ENCODE measurements at regions not wholly inside any gene's neighbourhood (a gene's known extent, or its start where the extent isn't known, plus 50 kb on each side); places are given as distances from the start of the nearest gene placed in this dataset.

DNA sequence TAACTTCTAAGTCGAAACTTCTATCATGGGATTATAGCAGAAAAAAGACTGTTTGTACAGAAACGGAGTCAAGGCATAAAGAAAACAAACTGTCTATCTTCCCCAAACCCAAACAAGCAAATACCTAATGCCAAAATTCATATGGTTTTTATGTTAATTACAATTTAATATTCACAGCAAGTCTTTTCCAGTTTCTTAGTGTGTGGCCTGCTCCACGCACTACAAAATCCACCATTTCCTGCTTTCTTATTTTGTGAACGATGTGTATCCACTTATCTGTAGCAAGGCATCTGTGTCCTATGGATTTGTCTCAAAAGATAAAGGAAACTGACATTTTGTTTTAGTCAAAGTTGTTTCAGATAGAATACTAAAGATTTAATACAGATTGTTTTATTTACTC is 588.0 kb upstream of the CCDC54 start:
- no peak overlapping the region for H3K4me3 ChIP-seq
- no peak overlapping the region for H3K27ac ChIP-seq
- ATAC-seq (ENCODE audit: low FRiP score in 2 of 2) (no peak), DNase-seq (no peak)
- 70 to 73% methylated on average over 4 of the region's 4 CpGs for WGBS, 2 donors
- no peaks in the 10 kb centered on the region for H3K27me3 ChIP-seq
- TF ChIP-seq POLR2A (IDR thresholded peaks at IDR 0.05) (no peak), EP300 (IDR thresholded peaks at IDR 0.05) (no peak), POLR2AphosphoS5 (IDR thresholded peaks at IDR 0.05) (no peak)
- TF ChIP-seq, protein P1, sequence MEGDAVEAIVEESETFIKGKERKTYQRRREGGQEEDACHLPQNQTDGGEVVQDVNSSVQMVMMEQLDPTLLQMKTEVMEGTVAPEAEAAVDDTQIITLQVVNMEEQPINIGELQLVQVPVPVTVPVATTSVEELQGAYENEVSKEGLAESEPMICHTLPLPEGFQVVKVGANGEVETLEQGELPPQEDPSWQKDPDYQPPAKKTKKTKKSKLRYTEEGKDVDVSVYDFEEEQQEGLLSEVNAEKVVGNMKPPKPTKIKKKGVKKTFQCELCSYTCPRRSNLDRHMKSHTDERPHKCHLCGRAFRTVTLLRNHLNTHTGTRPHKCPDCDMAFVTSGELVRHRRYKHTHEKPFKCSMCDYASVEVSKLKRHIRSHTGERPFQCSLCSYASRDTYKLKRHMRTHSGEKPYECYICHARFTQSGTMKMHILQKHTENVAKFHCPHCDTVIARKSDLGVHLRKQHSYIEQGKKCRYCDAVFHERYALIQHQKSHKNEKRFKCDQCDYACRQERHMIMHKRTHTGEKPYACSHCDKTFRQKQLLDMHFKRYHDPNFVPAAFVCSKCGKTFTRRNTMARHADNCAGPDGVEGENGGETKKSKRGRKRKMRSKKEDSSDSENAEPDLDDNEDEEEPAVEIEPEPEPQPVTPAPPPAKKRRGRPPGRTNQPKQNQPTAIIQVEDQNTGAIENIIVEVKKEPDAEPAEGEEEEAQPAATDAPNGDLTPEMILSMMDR (IDR thresholded peaks at IDR 0.05): no peak
- H3K4me1 ChIP-seq: no peaks in the 10 kb centered on the region
- no peaks in the 10 kb centered on the region for H3K36me3 ChIP-seq
- H3K9me3 ChIP-seq: no peaks in the 10 kb centered on the region

- DNase-seq (no peak), ATAC-seq (ENCODE audit: low FRiP score in 2 of 2) (no peak)
- Histone ChIP-seq H3K36me3 (no peaks in the 10 kb centered on the region), H3K27me3 (no peaks in the 10 kb centered on the region), H3K4me3 (no peak overlapping the region), H3K9me3 (no peaks in the 10 kb centered on the region), H3K4me1 (no peaks in the 10 kb centered on the region), H3K27ac (no peak overlapping the region)
- no peak for TF ChIP-seq EP300 (IDR thresholded peaks at IDR 0.05)
- 94 to 100% methylated on average over 1 of the region's 1 CpG for WGBS, 2 donors
Measured at GRCh38 chr3:106792716-106793115, 584.5 kb upstream of the CCDC54 start.

DNA sequence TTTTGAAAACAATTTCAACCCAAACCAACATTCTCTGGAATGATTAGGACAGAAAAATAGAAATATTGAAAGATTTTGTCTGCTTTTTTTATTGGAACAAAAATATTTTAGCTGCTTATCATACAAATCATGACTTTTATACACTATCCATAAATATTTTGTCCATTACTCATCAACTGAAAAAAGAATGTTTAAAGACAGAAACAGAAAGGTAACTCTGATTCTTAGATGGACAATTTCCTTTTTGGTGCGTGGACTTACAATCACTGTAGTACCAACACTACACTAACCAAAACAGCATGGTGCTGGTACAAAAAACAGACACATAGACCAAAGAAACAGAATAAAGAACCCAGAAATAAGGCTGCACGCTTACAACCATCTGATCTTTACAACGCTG is 582.8 kb upstream of the CCDC54 start:
- DNase-seq (no peak), ATAC-seq (ENCODE audit: low FRiP score in 2 of 2) (no peak)
- Histone ChIP-seq H3K4me1 (no peaks in the 10 kb centered on the region), H3K27me3 (no peaks in the 10 kb centered on the region), H3K27ac (no peak overlapping the region), H3K9me3 (no peaks in the 10 kb centered on the region), H3K4me3 (no peak overlapping the region), H3K36me3 (no peaks in the 10 kb centered on the region)
- TF ChIP-seq POLR2AphosphoS5 (IDR thresholded peaks at IDR 0.05): no peak
- no peak for TF ChIP-seq EP300 (IDR thresholded peaks at IDR 0.05)
- TF ChIP-seq, protein P1 (IDR thresholded peaks at IDR 0.05): no peak
- no peak for TF ChIP-seq POLR2A (IDR thresholded peaks at IDR 0.05)
- 92 to 93% methylated on average over 3 of the region's 3 CpGs for WGBS, 2 donors

- Histone ChIP-seq H3K4me1 (no peaks in the 10 kb centered on the region), H3K27me3 (no peaks in the 10 kb centered on the region), H3K27ac (no peak overlapping the region), H3K9me3 (no peaks in the 10 kb centered on the region), H3K36me3 (no peaks in the 10 kb centered on the region), H3K4me3 (no peak overlapping the region)
- WGBS, 2 donors: 74 to 84% methylated on average over 1 of the region's 1 CpG
- TF ChIP-seq POLR2A (IDR thresholded peaks at IDR 0.05): no peak
- TF ChIP-seq, protein P1 (IDR thresholded peaks at IDR 0.05): no peak
- TF ChIP-seq POLR2AphosphoS5 (IDR thresholded peaks at IDR 0.05): no peak
- no peak for TF ChIP-seq EP300 (IDR thresholded peaks at IDR 0.05)
- ATAC-seq (ENCODE audit: low FRiP score in 2 of 2) (no peak), DNase-seq (no peak)
Measured at GRCh38 chr3:106795553-106795952, 581.7 kb upstream of the CCDC54 start.

- WGBS, 2 donors: 79 to 87% methylated on average over 2 of the region's 2 CpGs
- no peak for ATAC-seq (ENCODE audit: low FRiP score in 2 of 2)
- no peak for DNase-seq
- Histone ChIP-seq H3K27ac (no peak overlapping the region), H3K4me1 (no peaks in the 10 kb centered on the region), H3K27me3 (no peaks in the 10 kb centered on the region), H3K9me3 (no peaks in the 10 kb centered on the region), H3K36me3 (no peaks in the 10 kb centered on the region), H3K4me3 (no peak overlapping the region)
- TF ChIP-seq EP300 (IDR thresholded peaks at IDR 0.05): no peak
- TF ChIP-seq, protein P1 (IDR thresholded peaks at IDR 0.05): no peak
- no peak for TF ChIP-seq POLR2A (IDR thresholded peaks at IDR 0.05)
- no peak for TF ChIP-seq POLR2AphosphoS5 (IDR thresholded peaks at IDR 0.05)
Measured at GRCh38 chr3:106797461-106797860, 579.8 kb upstream of the CCDC54 start.

Data from upper lobe of left lung (tissue), 6 donors.